ENCODE measurements at regions not wholly inside any gene's neighbourhood (a gene's known extent, or its start where the extent isn't known, plus 50 kb on each side); places are given as distances from the start of the nearest gene placed in this dataset.

DNA sequence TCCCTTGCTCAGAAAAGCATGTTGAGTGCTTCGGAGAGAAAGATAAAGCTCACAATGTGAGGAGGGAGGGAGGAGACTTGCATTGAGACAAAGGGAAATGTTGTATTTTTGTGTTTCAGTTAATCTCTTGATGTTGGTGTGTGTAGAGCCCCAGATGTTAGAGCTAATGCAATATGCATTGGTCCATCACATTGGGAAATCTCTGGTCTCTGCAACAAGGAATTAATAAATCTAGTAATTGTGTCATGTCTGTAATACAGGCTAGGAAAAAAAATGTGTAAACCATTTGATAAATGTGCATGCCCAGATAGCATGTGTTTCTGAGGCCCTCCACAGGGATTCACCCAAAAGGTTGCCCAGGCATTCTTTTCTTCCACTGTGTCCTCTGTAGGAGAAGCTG is 230.4 kb upstream of the KCNH8 start:
- no peaks in the 10 kb centered on the region for H3K9me3 ChIP-seq (ENCODE audit: insufficient read depth in 2 of 2, low read depth in 1 of 2, low read length in 1 of 2)
- H3K14ac ChIP-seq (ENCODE audit: insufficient read length): no peak overlapping the region
- H3K56ac ChIP-seq (replicated peaks; ENCODE audit: insufficient read length, low read depth, low read length): no peak overlapping the region
- CTCF ChIA-PET (ENCODE audit: partially characterized antibody): interaction anchor here (1.1 kb wide), 1 partner anchor 16 kb away, joined by 3 read pairs; no protein-coding TSS in a partner anchor
- H3K27ac ChIP-seq (ENCODE audit: low read depth, low read length): no peak overlapping the region
- no peak overlapping the region for H2AK5ac ChIP-seq (ENCODE audit: low read depth, low read length)
- POLR2A ChIA-PET (ENCODE audit: partially characterized antibody): no interaction called here
- H3K4me2 ChIP-seq (ENCODE audit: insufficient read depth in 1 of 2, low read depth in 2 of 2, low read length in 2 of 2): no peak overlapping the region
- H3K4me1 ChIP-seq (replicated peaks in 1 of 4; ENCODE audit: control insufficient read depth in 3 of 4, insufficient read depth in 4 of 4, low read length in 3 of 4): no peaks in the 10 kb centered on the region
- TF ChIP-seq, protein P1, sequence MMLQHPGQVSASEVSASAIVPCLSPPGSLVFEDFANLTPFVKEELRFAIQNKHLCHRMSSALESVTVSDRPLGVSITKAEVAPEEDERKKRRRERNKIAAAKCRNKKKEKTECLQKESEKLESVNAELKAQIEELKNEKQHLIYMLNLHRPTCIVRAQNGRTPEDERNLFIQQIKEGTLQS (IDR thresholded peaks at IDR 0.05; ENCODE audit: insufficient read depth, low read depth, low read length): no peak
- TF ChIP-seq, protein P2, sequence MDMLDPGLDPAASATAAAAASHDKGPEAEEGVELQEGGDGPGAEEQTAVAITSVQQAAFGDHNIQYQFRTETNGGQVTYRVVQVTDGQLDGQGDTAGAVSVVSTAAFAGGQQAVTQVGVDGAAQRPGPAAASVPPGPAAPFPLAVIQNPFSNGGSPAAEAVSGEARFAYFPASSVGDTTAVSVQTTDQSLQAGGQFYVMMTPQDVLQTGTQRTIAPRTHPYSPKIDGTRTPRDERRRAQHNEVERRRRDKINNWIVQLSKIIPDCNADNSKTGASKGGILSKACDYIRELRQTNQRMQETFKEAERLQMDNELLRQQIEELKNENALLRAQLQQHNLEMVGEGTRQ (IDR thresholded peaks at IDR 0.05; ENCODE audit: low read length): no peak
- no peak for TF ChIP-seq RNF2 (IDR thresholded peaks at IDR 0.05; ENCODE audit: borderline replicate concordance, low read depth, low read length, missing control alignments, poor library complexity, severe bottlenecking)
- H2BK120ac ChIP-seq (replicated peaks; ENCODE audit: low read depth, low read length): no peak overlapping the region
- no peaks in the 10 kb centered on the region for H3K79me2 ChIP-seq (ENCODE audit: control insufficient read depth in 1 of 2, insufficient read depth in 2 of 2, low read length in 2 of 2)
- DNase-seq (ENCODE audit: low read depth in 1 of 2, low spot score in 2 of 2) (no peak), FAIRE-seq (no peak)
- no peak overlapping the region for H2AFZ ChIP-seq (ENCODE audit: low read length)
- no peaks in the 10 kb centered on the region for H3K27me3 ChIP-seq (replicated peaks in 1 of 4; ENCODE audit: control insufficient read depth in 3 of 4, extremely low read depth in 1 of 4, insufficient read depth in 3 of 4, low read length in 3 of 4)
- no peak overlapping the region for H2BK20ac ChIP-seq (ENCODE audit: low read length)
- H3K36me3 ChIP-seq (ENCODE audit: control insufficient read depth in 2 of 4, insufficient read depth in 4 of 4, low read length in 3 of 4): no peaks in the 10 kb centered on the region
- no peaks in the 10 kb centered on the region for H3K23me2 ChIP-seq (ENCODE audit: low read depth, low read length)
- H4K91ac ChIP-seq (replicated peaks; ENCODE audit: insufficient read length, low read length): no peak overlapping the region
- H4K5ac ChIP-seq (ENCODE audit: insufficient read length, low read depth, low read length): no peak overlapping the region
- no peak overlapping the region for H3K4ac ChIP-seq (replicated peaks; ENCODE audit: insufficient read length, low read depth, low read length)
- H4K20me1 ChIP-seq (replicated peaks in 1 of 2; ENCODE audit: control insufficient read depth in 1 of 2, insufficient read depth in 2 of 2, low read length in 2 of 2): no peaks in the 10 kb centered on the region
- H3K23ac ChIP-seq (ENCODE audit: insufficient read length): no peak overlapping the region
- no peak overlapping the region for H2BK5ac ChIP-seq (ENCODE audit: low read depth, low read length)
- H2BK15ac ChIP-seq (ENCODE audit: low read length): no peak overlapping the region
- H2BK12ac ChIP-seq (ENCODE audit: low read depth, low read length): no peak overlapping the region
- no peak overlapping the region for H3K9ac ChIP-seq (replicated peaks in 1 of 4; ENCODE audit: extremely low read depth in 1 of 4, low read depth in 3 of 4, low read length in 3 of 4)
- no peak overlapping the region for H3K4me3 ChIP-seq (ENCODE audit: extremely low read depth in 1 of 4, insufficient read depth in 2 of 4, low read depth in 3 of 4, low read length in 4 of 4)
- H4K8ac ChIP-seq (ENCODE audit: extremely low read depth, insufficient read depth, low read length): no peak overlapping the region
- no peaks in the 10 kb centered on the region for H3K79me1 ChIP-seq (ENCODE audit: low read depth, low read length)
- H3K18ac ChIP-seq (ENCODE audit: extremely low read depth, low read length): no peak overlapping the region
- 86% methylated on average over 1 of the region's 1 CpG; no CpG with 5 or more reads in 1 of the 2 experiments for WGBS, 2 experiments (ENCODE audit: extremely low coverage in 1 of 2, insufficient coverage in 1 of 2, insufficient read length in 1 of 2, insufficient replicate concordance in 2 of 2, low coverage in 1 of 2, low lambda C conversion rate in 2 of 2, missing lambda C conversion rate in 1 of 2)

All from H1 (cell line).